GM23248 (cell line): ENCODE measurements at regions not wholly inside any gene's neighbourhood (a gene's known extent, or its start where the extent isn't known, plus 50 kb on each side); places are given as distances from the start of the nearest gene placed in this dataset.

ENCODE experiments used
- EZH2 ChIP-seq: fragments of 200-600 bp; sonication (generic); IDR thresholded peaks from 2 replicates; pipeline ENCODE4 v1.6.1; 2018; ENCODE audit warnings: antibody characterized with exemption, mild to moderate bottlenecking; ENCODE audit not compliant: insufficient read depth, poor library complexity, severe bottlenecking
- EZH2phosphoT487 ChIP-seq: fragments of 200-600 bp; sonication (generic); IDR thresholded peaks from 2 replicates; pipeline ENCODE4 v1.6.1; 2018; ENCODE audit warnings: antibody characterized with exemption, moderate library complexity, mild to moderate bottlenecking, low read depth; ENCODE audit not compliant: insufficient read depth

GRCh38 chr10:100658269-100658668, 87.1 kb upstream of the PAX2 start:
- TF ChIP-seq EZH2 (no peak), EZH2phosphoT487 (no peak)
